GM19395 (cell line): ENCODE measurements at regions not wholly inside any gene's neighbourhood (a gene's known extent, or its start where the extent isn't known, plus 50 kb on each side); places are given as distances from the start of the nearest gene placed in this dataset.

ENCODE experiments used
- ATAC-seq: cut with Tn5 transposase; IDR thresholded peaks from one replicate; pipeline ENCODE4 v1.9.1; 2021; ENCODE audit warnings: mild to moderate bottlenecking, moderate library complexity; ENCODE audit not compliant: unreplicated experiment

DNA sequence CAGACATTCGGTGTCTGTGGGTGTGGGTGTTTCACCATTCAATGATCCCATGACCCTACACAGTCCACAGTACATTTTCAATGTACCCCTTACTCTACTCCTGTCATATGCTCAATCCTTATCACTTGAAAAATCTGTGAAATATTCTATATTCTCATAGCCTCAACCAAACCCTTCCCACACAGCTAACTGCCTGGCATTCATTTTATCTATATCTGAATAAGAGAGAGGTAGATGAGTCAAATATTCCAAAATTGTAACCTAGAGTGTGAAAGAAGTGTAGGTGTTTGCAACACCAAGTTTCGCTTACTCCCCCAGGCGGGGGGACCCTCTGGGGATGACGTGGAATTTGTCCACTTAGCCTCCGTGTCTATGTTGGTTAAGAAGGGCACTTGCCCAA is 354.8 kb downstream of the ETS1 start:
- no peak for ATAC-seq

DNA sequence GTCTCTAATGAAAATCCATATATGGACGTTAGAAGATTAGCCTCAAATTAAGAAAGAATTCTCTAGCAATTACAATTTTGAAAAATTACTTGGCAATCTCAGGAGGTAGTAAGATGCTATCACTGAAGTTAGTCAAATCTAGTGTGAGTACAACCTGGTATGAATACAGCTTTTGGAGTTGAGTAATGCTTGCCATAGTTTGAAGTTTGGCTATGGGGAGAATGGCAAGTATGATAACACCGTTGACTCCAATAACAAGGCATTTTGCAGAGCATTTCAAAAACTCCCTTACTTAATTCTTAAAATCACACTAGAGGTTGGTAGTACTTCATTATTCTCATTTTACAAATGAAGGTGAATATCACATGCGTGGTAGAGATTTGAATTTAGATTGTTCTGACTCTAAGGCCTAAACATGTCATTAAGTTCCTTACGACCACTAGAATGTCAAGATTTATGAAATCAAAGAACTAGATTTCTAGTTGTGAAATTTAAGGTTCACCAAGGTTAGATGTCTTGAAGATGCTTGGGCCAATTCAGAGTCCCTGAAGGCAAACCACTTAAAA is 355.4 kb downstream of the ETS1 start:
- ATAC-seq, result no peak

DNA sequence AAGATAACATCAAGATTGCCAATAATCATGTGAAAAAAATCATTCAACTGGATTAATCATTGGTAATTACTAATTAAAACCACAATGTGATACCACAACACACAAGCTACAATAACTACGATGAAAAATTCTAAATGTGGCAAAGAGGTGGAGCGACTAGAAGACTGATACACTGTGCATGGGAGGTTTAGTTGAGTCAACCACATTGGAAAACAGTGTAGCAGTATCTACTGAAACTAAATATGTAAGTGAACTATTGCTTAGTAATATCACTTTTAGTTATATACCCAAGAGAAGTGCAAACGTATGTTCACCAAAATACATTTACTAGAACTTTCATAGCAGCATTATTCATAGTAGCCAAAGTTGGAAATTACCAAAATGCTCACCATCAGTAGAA is 359.9 kb downstream of the ETS1 start:
- no peak for ATAC-seq

DNA sequence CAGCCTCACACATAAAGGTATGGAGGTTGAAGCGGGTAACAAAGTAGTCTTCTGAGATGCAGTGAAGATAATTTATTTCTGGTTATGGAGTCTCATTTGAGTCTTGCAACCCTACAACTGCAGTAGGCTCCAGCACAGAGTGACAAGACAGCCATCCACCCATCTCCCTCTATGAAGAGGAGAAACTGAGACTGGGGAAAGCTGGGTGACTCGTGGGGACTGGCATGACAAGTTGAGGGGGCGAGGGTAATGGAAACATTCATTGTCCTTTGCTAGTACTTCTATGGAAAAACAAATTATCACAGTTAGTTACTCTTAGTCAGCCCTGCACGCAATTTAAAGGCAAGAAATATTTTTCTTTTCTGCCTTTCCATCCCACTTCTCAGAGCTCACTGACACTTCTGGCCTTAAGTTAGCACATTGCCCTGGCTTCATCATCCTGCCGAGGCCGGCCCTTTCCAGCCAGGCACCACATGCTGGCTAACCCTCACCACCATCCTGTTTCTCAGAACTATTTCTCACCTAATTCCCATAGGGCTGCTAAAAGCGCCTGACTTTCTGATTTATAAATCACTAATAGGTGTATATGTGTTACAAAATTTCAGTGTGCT is 361.1 kb downstream of the ETS1 start:
- no peak for ATAC-seq

DNA sequence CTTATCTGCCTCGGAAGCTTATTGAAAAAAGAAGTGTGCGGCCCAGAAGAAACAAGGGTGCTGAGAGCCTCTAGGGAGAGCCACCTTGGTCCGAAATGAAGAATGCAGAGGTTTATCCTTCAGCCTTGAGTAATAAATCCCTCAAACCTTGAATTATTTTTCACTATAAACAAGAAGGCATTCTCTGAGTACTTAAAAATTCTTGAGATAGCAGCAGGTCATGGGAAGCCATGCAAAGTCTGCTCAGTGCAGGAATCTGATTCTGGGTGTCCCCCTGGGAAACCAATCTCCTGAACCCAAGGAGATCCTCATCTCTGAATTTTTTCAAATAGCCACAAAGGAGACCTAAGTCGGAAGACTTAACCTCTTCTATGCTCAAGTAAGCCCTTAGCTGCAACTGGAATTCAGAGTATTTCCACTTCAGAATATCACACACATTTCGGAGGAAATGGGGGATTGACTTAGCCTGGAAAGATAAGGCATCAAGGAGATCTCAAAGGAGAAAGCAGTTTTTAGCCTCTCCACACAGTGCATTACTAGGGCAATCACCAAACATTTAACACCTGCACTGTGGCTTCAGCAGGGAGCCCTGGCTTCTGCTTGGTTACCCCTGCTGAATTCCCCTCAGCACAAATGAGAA is 365.0 kb downstream of the ETS1 start:
- ATAC-seq, result no peak

DNA sequence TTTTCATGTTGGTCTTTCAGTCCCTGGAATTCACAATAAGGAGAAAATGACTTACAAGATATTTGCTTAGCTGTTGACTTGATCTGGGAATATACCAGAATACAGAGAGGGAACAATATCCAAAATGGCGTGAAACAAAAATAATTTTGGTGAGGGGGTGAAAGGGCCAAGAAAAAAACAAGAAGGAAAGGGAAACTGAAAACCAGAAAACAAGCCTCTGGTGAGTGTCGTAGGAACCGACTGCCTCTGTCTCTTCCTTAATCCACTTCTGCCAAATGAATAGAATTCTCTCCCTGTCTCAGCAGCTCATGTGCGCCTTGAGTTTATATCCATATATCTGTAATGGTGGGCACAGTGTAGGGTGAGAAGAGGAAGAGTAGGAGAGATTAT is 367.6 kb downstream of the ETS1 start:
- no peak for ATAC-seq

DNA sequence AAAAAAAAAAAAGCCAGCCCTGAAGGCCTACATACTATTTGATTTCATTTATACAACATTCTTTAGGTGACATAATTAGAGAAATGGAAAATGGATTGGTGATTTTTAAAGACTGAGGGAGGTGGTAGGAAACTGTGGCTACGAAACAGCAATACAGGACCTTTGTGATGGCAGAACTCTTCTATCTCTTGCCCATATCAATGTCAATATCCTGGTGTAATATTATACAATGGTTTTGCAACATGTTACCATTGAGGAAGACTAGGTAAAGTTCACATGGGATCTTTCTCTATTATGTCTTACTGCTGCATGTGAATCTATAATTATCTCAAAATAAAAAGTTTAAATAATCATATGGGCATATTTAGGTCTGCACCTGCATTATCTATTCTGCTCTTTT is 371.2 kb downstream of the ETS1 start:
- no peak for ATAC-seq

DNA sequence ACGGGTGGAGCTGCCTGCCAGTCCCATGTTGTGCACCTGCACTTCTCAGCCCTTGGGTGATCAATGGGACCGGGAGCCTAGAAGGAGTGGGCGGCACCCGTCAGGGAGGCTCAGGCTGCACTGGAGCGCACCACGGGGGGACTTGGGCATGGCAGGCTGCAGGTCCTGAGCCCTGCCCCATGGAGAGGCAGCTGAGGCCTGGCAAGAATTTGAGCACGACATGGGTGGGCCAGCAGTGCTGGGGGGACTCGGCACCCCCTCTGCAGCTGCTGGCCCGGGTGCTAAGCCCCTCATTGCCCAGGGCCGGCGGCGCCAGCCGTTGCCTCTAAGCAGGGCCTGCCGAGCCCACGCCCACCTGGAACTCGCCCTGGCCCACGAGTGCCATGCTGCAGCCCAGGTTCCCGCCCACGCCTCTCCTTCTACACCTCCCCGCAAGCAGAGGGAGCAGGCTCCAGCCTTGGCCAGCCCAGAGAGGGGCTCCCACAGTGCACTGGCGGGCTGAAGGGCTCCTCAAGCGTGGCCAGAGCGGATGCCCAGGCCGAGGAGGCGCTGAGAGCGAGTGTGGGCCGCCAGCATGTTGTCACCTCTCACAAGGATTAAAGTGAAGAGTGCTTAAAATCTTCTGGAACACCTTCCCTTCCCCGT is 372.0 kb downstream of the ETS1 start:
- no peak for ATAC-seq

DNA sequence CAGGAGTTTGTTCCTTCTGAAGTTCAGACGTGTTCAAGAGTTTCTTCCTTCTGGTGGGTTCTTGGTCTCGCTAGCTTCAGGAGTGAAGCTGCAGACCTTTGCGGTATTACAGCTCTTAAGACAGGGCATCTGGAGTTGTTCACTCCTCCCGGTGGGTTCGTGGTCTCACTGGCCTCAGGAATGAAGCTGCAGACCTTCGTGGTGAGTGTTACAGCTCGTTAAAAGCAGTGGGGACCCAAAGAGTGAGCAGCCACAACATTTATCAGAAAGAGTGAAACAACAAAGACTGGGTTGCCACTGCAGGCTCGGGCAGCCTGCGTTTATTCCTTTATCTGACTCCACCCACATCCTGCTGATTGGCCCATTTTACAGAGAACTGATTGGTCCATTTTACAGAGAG is 373.1 kb downstream of the ETS1 start:
- ATAC-seq, result no peak

DNA sequence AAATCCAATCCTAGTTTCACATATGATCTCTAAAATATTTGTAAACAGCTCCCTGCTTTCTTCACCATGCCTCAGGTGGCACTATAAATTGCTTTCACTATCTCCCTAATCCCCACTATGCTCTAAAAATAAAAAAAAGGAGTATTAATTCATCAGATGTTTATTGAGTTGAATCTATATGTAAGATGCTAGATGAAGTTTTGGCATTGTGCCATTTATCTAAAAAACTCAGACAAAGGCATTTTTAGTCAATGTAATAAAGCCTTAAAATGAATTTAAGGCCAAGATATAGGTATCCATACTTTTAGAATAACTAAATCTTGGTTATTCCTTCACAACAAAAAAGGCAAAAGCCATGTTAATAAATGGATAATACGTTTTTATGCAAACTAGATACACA is 373.9 kb downstream of the ETS1 start:
- ATAC-seq, result no peak

DNA sequence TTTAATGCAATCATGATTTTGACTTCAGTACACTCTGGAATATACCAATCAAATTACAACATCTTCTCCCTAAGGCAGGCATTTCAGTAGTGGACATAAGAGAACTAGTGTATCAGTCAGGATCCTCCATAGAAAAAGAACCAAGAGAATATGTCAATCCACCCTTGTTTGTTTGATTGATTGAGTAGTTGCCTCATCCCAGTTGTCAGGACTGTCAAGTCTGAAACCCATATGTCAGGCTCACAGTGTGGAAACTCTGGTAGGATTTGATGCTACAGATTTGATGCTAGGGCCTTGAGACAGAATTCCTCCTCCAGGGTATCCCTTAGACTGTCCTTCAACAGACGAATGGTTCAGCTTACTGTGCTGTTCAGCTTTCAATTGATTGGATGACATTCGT is 375.0 kb downstream of the ETS1 start:
- ATAC-seq, result no peak

DNA sequence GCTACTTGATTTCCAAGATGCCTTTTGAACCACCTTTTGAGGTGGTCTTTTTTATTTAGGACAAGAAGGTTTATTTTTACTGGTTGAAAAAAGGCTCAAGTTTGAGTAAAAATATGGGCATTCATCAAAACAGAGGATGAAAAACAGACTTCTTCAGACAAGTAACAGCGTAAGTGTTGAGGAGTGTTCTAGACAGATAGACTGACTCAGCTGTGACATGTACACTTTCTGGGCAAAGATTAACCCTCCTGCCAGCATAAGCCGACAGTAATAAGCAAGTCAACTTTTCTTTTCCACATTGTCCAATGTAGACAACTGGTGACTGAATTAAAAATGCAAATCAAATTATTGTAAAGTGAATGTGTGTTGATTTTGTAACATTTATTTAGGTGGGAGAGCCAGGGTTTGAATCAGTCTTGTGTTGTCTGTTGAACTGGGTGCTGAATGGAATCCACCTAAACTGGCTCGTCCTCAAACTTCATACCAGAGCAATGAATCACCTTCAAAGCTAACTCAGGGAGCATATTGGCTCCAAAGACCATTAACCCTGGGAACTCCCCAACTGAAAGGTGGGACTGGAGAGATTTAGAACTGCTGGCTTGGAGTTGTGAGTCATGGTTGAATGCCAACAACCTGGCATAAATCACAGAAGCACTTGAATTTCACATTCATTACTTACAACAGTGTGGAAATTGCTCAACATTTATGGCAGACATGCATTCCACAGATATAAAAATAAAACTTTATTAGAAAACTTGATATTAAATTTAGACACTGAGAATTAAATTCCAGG is 377.0 kb downstream of the ETS1 start:
- ATAC-seq, result no peak

DNA sequence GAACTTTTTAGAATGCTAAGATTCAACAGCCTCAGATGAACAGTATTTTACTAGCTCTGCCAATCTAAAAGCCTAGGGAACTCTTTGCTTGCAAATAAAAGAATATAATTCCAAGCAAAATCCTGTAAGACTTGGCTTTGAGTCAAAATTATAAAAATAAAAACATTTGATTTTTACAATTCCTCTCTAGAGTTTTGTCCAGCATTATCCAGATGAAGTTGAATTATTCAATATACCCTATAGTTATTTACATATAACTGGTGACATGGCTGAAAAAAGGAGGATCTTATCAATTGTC is 378.3 kb downstream of the ETS1 start:
- no peak for ATAC-seq

DNA sequence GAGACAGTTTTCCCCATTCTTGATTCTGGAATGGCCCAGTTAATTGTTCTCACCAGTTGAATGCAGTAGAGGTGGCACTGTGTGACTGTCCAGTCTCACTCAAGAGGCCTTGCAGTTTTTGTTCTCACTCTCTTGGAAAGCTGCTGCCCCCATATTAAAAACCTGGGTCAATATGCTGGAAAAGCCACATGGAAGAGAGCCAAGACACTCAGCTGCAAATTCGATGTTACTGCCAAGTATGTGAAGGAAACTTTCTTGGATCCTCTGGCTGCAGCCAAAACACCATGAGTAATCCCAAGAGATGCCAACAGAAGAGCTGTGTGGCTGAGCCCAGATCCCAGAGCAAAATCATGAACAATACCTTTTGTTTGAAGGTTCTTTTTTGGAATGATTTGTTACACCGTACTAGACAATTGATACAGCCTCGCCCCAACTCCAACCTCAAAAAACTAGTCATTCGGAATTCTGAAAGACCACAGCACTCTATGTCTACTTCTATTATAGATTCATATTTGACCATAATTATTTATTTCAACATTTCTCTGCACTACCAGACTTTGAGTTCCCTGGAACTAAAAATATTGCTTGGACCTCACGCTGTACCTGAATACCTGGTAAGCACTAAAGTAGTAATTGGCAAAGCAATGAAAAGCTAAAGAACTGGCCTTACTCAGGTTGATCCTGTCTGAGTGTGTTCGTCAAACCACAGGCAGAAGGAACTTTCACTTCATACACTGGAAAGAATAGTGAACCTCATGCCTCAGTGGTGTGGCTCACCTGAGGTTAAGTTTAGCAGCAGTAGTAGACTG is 378.8 kb downstream of the ETS1 start:
- no peak for ATAC-seq

DNA sequence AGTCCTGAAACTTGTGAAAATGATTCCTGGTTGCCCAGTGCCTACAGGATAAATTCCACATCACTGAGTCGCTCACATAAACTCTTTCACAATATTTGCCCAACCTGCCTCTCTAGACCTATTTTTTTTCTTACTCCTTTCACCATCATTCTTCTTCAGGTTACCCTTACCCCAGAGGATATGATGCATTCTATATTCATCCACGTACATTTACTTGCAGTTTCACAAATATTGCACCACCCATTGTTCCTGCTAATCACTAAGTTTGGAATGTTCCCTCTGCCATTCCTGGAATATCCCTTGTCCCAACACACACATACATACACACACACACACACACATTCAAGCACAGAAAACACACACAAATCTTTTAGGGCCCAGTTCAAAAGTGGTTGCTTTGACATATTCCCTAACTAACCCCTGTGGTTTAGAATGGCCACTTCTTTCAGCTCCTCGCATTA is 379.5 kb downstream of the ETS1 start:
- ATAC-seq, result no peak

DNA sequence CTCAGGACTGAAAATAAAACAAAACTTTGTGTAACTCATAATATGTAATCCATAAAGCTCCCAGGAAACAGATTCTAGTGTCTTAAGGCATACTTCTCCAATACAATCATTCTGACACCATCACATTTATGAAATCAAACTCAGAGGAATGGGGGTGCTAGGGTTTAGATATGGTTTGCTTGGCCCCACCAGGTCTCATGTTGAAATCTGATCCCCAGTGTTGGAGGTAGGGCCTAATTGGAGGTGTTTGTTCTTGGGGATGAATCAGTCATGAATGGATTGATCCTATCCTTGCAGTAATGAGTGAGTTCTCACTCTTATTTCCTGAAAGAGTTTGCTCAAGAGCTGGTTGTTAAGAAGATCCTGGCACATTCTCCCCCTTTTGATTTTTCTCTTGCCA is 380.9 kb downstream of the ETS1 start:
- ATAC-seq, result no peak

DNA sequence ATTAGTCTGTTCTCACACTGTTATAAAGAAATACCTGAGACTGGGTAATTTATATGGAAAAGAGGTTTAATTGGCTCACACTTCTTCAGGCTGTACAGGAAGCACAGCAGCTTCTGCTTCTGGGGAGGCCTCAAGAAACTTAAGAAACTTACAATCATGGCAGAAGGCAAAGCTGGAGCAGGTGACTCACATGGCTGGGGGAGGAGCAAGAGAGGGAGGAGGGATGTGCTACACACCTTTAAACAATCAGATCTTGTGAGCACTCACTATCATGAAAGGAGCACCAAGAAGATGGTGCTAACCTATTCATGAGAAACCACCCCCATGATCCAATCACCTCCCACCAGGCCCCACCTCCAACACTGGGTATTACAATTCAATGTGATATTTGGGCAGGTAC is 381.6 kb downstream of the ETS1 start:
- no peak for ATAC-seq

DNA sequence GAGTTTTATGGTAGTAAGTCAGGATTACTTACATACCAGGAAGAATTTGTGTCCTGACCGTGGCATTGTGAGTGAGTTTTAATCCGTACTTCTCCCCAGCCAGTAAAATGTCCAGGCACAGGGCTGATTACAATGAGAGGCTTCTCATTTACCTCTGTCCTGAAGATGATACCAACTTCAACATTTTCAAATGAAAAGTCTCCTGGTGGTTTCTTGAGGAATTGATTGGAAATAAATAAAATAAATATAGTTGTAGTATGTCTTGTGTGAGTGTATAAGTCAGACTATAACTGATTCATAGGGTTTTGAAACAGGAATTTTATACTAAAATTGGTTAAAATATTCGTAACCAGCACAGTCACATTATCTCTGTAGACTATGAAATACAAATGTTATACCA is 382.5 kb downstream of the ETS1 start:
- no peak for ATAC-seq

DNA sequence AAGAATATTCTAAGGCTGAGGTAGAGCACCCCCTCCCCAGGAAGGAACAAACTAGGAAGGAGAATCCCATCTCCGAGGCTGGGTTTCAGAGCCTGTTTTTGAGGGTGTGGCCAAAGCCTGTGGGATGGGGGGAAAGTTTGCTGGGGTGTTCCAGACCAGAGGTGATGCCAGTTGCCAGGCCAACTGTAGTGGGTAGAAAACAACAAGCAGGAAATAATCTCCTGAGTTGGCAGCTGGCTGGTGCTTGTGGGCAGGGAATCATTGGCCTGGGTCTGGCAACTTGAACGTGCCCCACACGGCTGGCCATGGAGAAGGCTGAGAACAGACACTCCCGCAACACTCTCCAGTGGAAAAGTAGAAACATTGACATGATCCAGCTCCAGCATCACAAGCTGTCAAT is 385.6 kb downstream of the ETS1 start:
- no peak for ATAC-seq

DNA sequence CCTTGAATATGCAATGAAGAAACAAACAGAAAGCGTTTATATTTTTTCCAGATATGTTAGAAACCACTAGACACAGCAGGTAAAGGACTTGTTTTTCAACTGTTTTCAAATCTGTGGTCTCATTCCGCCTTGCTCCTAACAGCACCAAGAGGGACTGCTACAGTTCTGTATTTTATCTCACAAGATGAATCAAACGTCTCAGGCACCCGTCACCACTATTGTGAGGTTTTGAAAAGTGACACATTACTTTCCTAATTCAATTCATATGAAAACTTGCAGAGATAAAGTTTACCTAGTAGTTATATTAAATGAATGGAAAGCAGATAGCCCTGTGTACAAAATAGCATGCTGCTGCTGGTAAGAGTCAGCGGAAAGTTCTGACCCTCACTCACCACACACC is 386.3 kb downstream of the ETS1 start:
- no peak for ATAC-seq

DNA sequence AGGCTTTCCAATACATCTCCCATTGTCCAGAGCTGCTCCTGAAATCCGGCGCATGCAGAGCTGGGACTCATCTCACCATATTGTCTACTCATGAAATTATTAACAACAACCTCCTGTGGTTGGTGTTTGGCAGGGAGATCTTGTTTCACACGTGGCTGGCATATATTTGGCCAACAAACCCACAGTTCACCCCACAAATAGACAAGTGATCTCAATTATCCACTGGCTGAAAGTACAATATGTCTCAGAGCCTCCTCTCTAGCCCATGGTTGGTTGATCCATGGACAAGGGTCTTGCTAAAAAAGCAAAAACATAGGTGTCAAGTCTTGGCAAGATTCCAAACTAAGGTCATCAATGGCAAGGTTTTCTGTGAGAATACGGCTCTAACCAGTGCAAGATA is 386.9 kb downstream of the ETS1 start:
- no peak for ATAC-seq
